ENCODE measurements at regions not wholly inside any gene's neighbourhood (a gene's known extent, or its start where the extent isn't known, plus 50 kb on each side); places are given as distances from the start of the nearest gene placed in this dataset.

GRCh38 chr7:113561446-113561845 lies 357.4 kb downstream of the PPP1R3A start:
- TF ChIP-seq CTCF (IDR thresholded peaks at IDR 0.05) (no peak), POLR2A (IDR thresholded peaks at IDR 0.05) (no peak)
